ENCODE measurements at regions not wholly inside any gene's neighbourhood (a gene's known extent, or its start where the extent isn't known, plus 50 kb on each side); places are given as distances from the start of the nearest gene placed in this dataset.

DNA sequence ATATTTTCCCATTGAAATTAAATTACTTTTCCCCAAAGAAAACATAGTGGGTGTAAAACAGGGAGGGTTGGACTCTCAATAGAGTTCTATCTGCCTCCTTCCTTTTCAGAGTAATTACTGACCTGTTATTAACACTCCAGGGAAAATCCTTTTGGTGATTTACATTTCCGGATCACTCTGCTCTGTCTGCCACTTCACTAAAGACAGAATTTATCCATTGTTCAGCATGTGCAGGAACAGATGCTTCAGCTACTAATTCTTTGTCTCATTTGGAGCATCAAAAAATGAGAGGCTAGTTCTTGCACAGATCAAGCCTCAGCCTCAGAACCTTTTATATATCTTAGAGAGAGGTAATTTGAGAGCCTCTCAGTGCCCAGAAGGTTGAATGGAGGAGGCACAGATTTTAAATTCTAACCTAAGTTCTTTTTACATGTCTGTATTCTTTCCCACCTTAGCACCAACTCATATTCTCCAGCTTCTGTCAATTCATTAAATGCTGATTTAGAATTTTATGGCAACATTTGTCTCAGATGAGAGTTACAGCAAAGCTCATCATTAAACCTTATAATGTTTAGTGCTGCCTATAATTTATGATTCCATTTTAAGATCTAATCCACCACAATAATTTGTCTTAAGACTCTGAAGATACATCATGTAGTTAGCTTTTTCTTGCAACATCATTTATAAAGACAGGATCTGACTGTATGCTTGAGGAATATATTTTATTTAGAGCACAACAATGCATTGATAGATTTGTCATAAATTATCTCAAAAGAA is 1494.4 kb downstream of the STIM2 start:
- no peak for DNase-seq

DNA sequence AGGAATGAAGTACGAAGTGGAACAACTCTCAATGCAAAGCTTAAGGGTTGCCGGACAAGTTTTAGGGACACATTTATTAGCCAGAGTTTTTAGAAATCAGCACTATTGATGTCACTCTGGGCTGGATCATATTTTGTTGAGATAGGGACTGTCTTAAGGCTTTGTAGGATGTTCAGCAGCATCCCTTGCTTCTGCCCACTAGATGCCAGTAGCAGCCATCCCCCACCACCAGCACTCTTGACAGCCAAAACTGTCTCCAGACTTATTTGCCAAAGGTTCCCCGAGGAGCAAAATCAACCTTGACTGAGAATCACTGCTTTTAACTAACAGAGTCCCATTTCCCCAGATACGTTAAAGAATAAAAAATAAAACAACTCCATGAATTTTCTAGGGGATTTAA is 1497.3 kb downstream of the STIM2 start:
- no peak for DNase-seq

DNA sequence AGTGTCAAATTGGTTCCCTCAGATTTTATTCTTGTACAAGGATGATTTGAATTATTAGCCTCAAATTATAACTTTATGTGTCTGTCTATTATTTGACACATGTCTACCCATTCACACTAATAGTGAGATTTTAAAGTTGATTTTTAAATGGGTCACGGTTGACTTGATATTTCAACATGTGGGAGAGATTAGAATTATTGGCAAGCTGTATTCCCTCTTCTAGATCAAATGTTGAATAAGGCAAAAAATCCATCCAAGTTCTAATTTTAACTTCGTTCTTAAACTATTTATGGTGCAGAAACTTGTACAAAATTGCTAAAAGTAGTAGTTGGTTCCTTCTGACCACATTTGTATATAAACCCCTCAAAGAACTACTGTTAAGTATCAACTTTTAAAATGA is 1498.0 kb downstream of the STIM2 start:
- DNase-seq = no peak

DNA sequence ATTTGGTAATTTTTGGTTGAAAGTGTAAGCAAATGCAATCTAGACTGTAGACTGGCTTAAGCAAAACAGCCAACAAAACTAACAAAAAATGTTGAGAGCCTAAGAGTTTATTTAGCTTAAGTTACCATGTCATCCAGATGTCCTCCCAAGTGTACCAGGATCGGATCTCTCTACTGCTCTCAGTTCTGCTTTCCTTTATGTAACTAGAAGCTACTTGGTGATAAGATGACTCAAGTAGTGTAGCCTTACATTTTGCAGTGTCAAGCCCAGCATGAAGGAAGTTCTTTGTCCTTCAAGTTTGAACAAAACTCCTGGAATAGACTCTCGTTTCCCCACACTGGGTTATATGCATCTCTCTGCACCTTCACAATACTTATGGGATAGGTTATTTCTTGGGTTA is 1500.0 kb downstream of the STIM2 start:
- DNase-seq = no peak

DNA sequence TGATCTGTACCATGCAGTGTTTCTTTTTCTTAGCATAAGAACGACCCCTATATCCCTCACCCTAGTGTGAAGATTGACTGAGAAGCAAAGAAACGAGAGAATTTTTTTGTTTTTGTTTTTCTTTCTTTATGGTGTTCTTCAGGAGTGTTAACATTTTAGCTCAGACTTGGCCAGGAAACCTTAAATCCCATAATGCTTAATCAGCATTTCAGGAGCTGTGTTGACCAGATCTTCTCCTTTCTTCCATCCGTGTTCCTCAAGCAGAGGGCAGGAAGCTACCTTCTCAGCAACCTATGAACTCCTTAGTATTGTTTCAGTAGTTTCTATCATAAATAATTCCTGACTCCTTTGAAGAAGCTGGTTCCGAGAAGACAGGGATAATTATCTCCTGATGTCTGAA is 1501.5 kb downstream of the STIM2 start:
- no peak for DNase-seq

DNA sequence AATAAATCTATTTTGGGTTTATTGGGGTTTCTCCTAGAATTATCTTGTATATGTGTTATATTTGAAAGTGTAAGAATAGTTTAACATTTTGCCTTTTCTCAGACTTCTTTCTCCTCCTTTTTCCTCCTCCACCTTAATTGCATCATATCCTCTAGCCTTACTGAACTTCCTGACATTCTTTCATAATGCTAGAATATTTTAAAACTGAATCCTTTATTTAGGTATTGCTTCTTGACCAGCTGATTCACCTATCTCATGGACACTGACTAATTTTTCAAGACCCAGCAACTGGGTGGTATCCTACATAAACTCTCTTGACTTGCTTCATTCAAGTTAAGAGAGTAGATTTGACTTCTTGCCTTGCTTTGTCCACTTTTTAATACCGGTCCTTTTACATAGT is 1508.9 kb downstream of the STIM2 start:
- no peak for DNase-seq

DNA sequence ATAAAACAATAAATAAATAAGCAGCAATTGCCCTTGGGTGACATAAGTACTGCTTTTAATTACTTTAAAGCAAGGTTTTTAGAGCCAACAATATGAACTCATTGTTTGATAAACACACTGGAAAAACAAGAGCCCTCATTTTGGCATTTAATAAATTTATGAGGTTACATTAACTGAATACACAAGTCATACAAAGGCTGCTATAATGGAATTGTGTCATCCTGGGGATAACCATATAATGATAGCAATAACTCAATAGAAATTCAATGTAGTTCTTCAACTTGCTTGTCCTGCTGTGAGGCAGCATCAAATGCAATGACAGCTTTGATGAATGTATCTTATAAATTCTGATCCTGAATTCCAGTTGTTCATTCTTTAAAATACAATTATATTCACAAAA is 1512.5 kb downstream of the STIM2 start:
- DNase-seq = no peak

DNA sequence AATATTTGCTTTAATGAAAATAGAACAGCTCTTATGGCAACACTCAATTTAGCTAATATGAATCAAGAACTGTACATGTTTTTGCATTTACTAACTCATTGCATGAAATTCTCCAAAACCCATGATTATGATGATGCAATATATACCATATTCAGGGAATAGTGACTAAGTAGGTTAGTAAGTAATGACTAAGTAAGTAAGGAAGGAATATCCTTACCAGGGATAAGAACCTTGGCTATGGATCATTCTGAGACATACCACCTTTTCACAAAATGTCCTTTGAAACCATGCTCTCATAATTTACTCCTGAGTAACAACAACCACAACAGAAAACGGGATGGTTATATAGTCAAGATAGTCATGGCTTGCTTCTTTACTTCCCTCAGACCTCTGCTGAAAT is 1513.0 kb downstream of the STIM2 start:
- DNase-seq = no peak

DNA sequence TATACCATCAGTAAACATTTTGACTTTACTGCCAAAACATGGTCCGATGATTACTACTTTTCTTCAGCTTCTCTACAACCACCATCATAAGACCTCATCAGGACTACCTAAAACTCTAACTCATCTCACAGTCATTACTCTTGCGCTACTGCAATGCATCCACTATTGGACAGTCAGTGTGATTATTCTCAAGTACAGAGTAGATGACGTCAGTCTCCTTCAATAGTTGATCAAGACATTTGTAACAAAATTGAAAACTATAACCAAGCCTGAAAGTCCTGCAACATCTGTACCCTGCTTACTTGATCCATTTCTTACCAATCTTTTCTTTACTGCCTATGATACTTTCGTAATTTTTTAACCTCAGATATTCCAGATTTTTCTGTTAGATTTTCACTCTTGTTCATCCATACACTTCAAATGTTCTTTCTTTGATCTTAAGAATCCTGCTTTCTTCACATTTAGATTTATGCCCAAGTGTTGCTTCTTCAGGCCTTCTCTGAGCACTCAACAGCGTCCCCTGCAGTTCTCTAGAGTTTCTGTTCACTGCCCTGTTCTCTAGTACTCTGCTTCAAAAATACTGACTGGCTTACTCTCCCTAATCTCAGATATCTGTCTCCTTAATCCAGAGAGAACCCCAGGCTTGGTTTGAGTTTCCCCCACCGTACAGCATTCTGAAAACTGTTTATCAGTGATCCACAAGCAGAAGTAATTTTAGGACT is 1517.6 kb downstream of the STIM2 start:
- DNase-seq = no peak

DNA sequence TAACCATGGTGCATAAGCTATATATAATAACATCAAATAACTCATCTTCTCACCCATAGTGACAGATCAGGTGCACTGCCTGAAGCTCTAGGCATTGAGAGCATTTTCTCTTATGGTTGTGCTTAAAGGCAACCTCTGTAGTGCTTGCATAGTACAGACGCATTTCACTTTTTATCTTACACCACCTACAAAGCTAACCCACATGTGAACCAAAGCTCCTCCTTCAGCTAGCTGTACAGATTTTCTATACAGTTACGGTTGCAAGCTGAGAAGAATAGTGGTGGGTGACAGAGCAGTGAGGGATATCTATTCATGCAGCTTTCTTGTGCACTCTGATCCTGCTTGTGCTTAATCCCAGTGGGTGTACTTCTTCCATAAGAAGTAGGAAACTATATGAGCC is 1525.2 kb downstream of the STIM2 start:
- DNase-seq = no peak

DNA sequence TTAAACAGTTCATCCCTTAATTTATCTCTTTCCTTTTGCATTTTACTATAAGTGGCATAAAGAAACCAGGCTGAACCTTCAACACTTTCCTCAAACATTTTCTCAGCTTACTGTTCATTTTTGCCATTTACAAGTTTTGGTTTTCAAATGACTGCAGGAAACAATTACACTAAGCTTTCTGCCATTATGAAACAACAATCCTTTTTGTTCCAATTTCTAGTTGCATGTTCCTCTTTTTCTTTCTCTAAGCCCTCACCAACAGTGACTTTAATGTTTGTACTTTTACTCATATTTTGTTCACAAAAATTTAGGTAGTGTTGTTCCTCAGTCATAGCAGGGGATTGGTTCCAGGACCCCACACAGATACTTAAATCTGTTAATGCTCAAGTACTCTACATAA is 1526.1 kb downstream of the STIM2 start:
- DNase-seq = no peak

DNA sequence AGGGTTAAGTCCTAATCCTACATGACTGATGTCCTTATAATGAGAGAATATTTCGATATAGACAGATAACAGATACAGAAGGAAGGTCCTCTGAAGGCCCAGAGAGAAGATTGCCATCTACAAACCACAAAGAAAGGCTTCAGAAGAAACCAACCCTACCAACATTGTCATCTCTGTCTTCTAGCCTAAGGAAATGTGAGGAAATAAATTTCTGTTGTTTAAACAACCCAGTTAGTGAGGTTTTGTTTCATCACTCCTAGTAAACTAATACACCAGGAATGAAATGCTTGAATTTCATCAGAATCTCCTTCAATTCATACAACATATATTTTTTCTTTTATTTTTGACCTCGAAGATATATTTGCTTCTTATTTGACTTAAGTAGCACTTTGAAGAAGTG is 1527.8 kb downstream of the STIM2 start:
- no peak for DNase-seq

DNA sequence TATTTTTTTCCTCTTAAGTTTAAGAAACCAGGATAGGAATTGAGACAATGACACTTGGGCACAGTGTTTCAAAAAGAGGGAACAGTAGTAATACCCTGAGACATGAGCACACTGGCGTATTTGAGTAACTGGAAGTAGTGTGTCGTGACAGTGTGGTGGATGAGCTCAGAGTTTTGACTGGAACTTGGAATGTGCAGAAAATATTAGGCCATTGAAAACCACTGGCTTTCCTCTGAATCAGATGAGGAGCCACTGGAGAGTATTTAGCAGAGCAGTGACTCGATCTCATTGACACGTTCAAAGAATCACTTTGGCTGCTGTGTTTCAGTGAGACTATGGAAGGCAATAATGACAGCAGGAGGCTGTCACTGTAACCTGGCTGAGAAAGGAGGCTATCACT is 1531.2 kb downstream of the STIM2 start:
- no peak for DNase-seq

DNA sequence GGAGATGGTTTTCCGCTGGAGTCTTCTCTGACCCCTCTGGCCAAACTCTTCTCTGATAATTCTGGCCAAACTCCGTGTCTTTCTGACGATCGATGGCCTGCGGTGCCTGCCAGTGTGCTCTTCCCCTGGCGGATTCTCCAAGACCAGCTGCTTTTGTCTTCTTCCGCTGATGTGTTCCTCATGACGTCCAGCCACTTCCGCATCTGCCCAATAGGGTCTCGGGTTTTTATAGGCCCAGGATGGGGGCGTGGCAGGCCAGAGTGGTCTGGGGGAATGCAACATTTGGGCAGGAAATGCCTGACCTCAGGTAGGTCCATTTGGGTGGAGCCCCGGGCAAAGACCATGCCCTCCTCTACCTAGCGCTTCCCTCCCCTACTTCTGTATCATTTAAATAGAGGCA is 1542.1 kb downstream of the STIM2 start:
- DNase-seq = no peak

DNA sequence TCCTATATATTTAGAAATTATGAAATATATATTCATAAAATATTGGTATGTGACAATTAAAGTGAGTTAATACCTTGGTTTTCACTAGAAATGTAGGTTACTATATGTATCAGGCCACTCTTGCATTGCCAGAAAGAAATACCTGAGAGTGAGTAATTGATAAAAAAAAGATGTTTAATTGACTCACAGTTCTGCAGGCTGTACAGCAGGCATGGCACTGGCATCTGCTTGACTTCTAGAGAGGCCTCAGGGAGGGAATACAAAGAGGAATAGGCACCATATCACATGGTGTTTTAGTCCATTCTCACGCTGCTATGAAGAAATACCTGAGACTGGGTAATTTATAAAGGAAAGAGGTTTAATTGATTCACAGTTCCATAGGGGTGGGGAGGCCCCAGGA is 1560.6 kb downstream of the STIM2 start:
- no peak for DNase-seq

DNA sequence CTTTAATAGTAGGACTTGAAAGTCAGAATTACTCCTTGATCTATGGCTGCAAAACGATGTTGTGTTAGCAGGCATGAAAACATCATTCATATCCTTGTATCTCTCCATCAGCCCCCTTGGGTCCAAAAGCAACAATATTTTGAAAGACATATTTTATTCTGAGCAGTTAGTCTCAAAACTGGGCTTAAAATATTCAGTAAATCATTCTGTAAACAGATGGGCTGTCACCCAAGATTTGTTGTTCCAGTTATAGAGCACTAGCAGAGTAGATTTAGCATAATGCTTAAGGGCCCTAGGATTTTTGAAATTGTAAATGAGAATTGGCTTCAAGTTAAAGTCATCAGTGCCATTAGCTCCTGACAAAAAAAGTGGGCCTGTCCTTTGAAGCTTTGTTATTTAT is 1565.6 kb downstream of the STIM2 start:
- DNase-seq = no peak

DNA sequence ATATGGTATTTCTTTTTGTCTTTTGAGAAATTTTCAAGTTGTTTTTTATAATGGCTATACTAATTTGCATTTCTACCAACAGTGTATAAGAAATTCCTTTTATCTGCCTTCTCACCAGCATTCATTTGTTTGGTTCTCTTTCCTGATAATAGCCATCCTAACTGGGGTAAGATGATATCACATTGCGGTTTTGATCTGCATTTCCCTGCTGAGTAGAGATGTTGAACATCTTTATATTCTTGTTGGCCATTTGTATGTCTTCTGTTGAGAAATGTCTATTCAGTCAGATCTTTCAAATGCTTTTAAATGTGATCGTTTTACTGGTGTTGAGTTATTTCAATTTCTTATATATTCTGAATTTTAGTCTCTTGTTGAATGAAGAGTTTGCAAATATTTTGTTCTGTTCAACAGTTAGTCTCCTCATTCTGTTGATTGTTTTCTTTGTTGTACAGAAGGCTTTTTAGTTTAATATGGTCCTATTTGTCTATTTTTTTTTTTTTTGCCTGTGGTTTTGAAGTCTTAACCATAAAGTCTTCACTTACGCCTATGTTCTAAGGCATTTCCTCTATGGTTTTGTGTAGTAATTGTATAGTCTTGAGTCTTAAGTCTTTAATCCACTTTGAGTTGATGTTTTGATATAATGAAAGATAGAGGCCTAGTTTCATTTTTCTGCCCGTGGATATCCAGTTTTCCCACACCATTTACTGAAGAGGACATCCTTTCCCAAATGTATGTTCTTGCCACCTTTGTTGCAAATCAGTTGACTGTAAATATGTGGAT is 1566.9 kb downstream of the STIM2 start:
- DNase-seq = no peak

DNA sequence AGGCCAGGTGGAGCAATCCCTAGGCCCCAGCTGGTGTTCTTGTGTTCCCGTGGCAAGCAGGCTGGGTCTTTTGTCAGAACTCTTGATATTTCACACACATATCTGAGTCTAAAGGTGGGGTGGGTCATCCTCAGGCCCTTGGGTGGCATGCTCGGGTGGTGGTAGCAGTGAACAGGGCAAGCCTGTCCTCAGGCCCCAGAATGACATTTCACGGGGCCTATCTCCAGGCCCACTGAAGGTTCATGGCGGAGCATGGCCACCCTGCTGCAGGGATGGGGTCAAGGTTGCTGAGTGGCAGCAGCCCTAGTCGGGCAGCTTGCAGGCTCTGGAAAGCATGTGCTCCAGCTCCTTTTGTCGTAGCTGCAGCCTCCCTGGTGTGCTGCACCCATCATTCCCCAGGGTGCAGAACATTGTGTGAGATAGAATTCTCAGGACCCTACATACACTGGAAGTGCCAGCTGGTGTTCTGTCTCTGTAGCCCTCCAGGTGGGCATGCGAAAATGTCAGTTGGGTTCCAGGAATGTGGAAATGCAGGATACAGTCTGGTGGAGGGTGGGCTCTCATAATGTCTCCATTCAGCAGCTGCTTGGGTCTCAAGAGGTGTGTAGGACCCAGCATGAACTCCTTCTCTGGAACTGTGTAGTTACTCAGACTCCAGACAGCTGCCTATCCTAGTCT is 1571.8 kb downstream of the STIM2 start:
- DNase-seq = no peak

DNA sequence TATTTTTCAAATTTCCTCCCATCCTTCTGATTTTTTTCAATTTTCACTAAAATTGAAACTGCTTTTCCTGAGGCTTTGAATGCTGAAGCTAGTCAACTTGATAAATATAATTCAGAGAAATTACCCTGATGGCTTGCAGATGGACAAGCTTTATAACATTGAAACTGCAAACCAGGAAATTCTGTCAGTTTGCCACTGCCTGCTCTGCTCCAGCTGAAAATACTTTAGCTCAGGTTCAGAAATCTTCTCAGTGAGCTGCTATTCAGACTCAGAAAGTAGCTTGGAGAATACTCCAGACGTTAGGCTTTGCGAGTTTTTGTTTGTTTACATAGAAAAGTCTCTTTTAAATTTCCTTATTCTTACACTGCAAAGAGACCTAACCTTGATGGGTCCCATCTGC is 1574.7 kb downstream of the STIM2 start:
- no peak for DNase-seq

DNA sequence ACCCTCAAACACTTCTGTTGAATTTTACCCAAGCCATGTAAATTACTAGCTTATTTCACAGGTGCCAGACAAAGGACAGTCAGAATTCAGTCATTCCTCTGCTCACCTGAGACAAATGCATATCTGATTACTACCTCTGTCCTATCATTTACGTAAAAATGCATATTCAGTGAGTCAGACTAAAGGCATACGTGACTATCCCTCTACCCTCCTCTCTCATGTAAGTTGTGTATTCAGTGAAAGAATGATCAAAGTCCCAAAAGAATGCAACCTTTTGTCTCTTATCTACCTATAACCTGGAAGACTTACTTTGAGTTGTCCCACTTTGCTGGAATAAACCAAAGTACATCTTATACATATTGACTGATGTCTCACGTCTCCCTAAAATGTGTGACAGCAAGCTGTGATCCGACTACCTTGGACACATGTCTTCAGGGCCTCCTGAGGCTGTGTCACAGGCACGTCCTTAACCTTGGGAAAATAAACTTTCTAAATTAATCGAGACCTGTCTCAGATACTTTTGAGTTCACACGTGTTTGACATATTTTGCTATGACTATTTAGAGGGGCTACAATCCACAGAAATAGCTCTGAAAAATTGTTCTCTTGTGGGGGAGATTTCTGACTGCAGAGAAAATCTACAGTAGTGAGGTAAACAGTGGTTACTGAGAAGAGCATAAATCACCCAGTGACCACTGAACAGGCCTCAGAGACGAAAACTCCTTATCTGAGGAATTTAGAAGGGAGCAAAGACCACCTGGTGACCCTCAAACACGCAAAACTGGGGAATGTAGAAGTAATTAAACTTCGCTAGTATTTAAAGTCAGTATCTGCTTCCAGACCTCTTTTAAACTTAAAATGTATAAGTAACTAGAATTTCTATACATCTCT is 1575.8 kb downstream of the STIM2 start:
- DNase-seq = no peak

DNA sequence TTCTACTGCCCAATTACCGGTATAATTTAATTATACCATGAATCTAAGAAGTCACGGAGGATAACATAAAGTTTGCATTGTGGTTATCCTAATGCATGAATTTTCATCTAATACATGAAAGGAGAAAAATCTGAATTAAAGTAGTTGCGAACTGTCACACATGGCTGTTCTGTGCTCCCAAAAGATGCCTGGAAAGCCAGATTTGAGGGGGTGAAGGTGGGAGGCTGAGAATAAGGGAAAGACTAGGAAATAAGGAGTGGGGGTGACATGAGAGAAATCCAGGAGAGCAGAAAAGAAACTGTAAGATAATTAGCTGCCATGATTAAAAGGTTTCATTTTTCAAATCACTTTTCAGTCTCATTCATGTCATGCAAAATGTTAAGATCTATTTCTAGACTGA is 1582.7 kb downstream of the STIM2 start:
- no peak for DNase-seq

DNA sequence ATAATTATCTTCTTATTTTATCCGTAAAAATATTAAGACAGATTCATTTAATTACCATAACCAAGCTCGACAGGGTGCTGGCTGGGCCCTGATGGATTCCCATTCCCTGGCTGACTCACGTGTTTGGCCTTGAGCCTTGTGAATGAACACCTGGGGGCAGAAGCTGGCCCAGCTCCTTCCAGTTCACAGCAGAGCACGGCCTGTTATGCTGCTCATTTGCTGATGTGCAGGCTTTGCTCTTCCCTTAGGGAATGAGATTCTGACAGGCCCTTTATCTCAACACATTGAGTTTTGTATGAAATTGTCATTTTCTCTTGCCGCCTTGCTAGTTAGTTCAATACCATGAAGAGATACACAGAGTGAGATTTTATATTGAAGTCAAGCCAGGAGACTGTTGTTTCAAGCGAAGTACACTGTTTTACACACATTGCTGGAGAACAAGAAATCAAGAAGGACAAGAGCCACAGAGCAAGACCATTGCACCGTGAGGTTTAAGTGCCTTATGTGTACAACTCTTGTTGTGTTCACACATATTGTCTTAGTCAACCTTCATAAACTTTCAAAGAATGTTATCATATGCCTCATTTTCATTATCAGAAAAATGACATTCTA is 1583.3 kb downstream of the STIM2 start:
- no peak for DNase-seq

Measured in NCI-H1930 (cell line).